Activated naive CD8-positive, alpha-beta T cell treated with anti-CD3 and anti-CD28 coated beads for 36 hours (primary cell): ENCODE measurements at regions not wholly inside any gene's neighbourhood (a gene's known extent, or its start where the extent isn't known, plus 50 kb on each side); places are given as distances from the start of the nearest gene placed in this dataset.
"Not testable (repeated sequence)": the region's sequence is repeated elsewhere in the genome, so short reads cannot be mapped to it uniquely, and the experiment has no call there.

ENCODE experiments used
- DNase-seq: peaks from one replicate; pipeline ENCODE4 v3.0.0; 2021
- H3K27ac Mint-ChIP-seq: one replicate; pipeline ENCODE4 v1.8.0; 2022; ENCODE audit warnings: mild to moderate bottlenecking, moderate library complexity, mixed read lengths
- H3K27me3 Mint-ChIP-seq: one replicate; pipeline ENCODE4 v1.8.0; 2022; ENCODE audit warnings: mild to moderate bottlenecking, mixed read lengths
- H3K36me3 Mint-ChIP-seq: one replicate; pipeline ENCODE4 v1.8.0; 2021; ENCODE audit warnings: mild to moderate bottlenecking, mixed read lengths
- H3K4me1 Mint-ChIP-seq: one replicate; pipeline ENCODE4 v1.8.0; 2021; ENCODE audit warnings: mixed read lengths
- H3K4me3 Mint-ChIP-seq: one replicate; pipeline ENCODE4 v1.8.0; 2022; ENCODE audit warnings: mild to moderate bottlenecking, moderate library complexity, mixed read lengths
- H3K9me3 Mint-ChIP-seq: one replicate; pipeline ENCODE4 v1.8.0; 2022; ENCODE audit warnings: mixed read lengths

- H3K4me3 Mint-ChIP-seq = no peak overlapping the region
- no peak overlapping the region for H3K27ac Mint-ChIP-seq
- H3K9me3 Mint-ChIP-seq = peaks cover 1% of the 10 kb centered on the region
- H3K27me3 Mint-ChIP-seq = no peaks in the 10 kb centered on the region
- H3K36me3 Mint-ChIP-seq = no peaks in the 10 kb centered on the region
- DNase-seq = no peak
- H3K4me1 Mint-ChIP-seq = no peaks in the 10 kb centered on the region
Observed at GRCh38 chr9:80678906-80679305, 1010.4 kb downstream of the TLE1 start.

GRCh38 chr9:80673496-80673895 is 1015.9 kb downstream of the TLE1 start:
- DNase-seq = no peak
- Mint-ChIP-seq H3K9me3 (peaks cover 3% of the 10 kb centered on the region), H3K27me3 (no peaks in the 10 kb centered on the region), H3K27ac (no peak overlapping the region), H3K4me3 (no peak overlapping the region), H3K36me3 (no peaks in the 10 kb centered on the region), H3K4me1 (no peaks in the 10 kb centered on the region)

GRCh38 chr9:80665479-80665878 is 1023.9 kb downstream of the TLE1 start:
- Mint-ChIP-seq H3K4me3 (no peak overlapping the region), H3K36me3 (no peaks in the 10 kb centered on the region), H3K4me1 (no peaks in the 10 kb centered on the region), H3K9me3 (peaks cover 12% of the 10 kb centered on the region), H3K27me3 (no peaks in the 10 kb centered on the region), H3K27ac (no peak overlapping the region)
- no peak for DNase-seq

- Mint-ChIP-seq H3K9me3 (peaks cover 12% of the 10 kb centered on the region), H3K36me3 (no peaks in the 10 kb centered on the region), H3K4me1 (no peaks in the 10 kb centered on the region), H3K27ac (no peak overlapping the region), H3K4me3 (no peak overlapping the region), H3K27me3 (no peaks in the 10 kb centered on the region)
- no peak for DNase-seq
Observed at GRCh38 chr9:80664327-80665210, 1024.8 kb downstream of the TLE1 start.

- not testable (repeated sequence) for H3K4me1 Mint-ChIP-seq
Observed at GRCh38 chr9:80659751-80660150, 1029.6 kb downstream of the TLE1 start.

GRCh38 chr9:80651044-80651443 is 1038.3 kb downstream of the TLE1 start:
- no peaks in the 10 kb centered on the region for H3K4me1 Mint-ChIP-seq
- no peaks in the 10 kb centered on the region for H3K27me3 Mint-ChIP-seq
- no peak overlapping the region for H3K27ac Mint-ChIP-seq
- DNase-seq = no peak
- peaks cover 6% of the 10 kb centered on the region for H3K9me3 Mint-ChIP-seq
- H3K36me3 Mint-ChIP-seq = no peaks in the 10 kb centered on the region
- H3K4me3 Mint-ChIP-seq = no peak overlapping the region

More at GRCh38 chr9:80659751-80660150, 1029.6 kb downstream of the TLE1 start:
- not testable (repeated sequence) for H3K27ac Mint-ChIP-seq, H3K4me3 Mint-ChIP-seq, H3K27me3 Mint-ChIP-seq, H3K9me3 Mint-ChIP-seq, H3K36me3 Mint-ChIP-seq, DNase-seq

GRCh38 chr9:80649496-80649895 is 1039.9 kb downstream of the TLE1 start:
- no peak for DNase-seq
- peaks cover 3% of the 10 kb centered on the region for H3K9me3 Mint-ChIP-seq
- H3K27ac Mint-ChIP-seq = no peak overlapping the region
- H3K27me3 Mint-ChIP-seq = no peaks in the 10 kb centered on the region
- no peaks in the 10 kb centered on the region for H3K36me3 Mint-ChIP-seq
- H3K4me3 Mint-ChIP-seq = no peak overlapping the region
- no peaks in the 10 kb centered on the region for H3K4me1 Mint-ChIP-seq

GRCh38 chr9:80649001-80649420 is 1040.3 kb downstream of the TLE1 start:
- Mint-ChIP-seq H3K9me3 (peaks cover 3% of the 10 kb centered on the region), H3K36me3 (no peaks in the 10 kb centered on the region), H3K4me1 (no peaks in the 10 kb centered on the region), H3K4me3 (no peak overlapping the region), H3K27me3 (no peaks in the 10 kb centered on the region), H3K27ac (no peak overlapping the region)
- no peak for DNase-seq

GRCh38 chr9:80648336-80648735 is 1041.0 kb downstream of the TLE1 start:
- Mint-ChIP-seq H3K27me3 (no peaks in the 10 kb centered on the region), H3K36me3 (no peaks in the 10 kb centered on the region), H3K27ac (no peak overlapping the region), H3K9me3 (peaks cover 3% of the 10 kb centered on the region), H3K4me3 (no peak overlapping the region), H3K4me1 (no peaks in the 10 kb centered on the region)
- no peak for DNase-seq

- H3K9me3 Mint-ChIP-seq = no peaks in the 10 kb centered on the region
- H3K27ac Mint-ChIP-seq = no peak overlapping the region
- H3K27me3 Mint-ChIP-seq = no peaks in the 10 kb centered on the region
- no peaks in the 10 kb centered on the region for H3K4me1 Mint-ChIP-seq
- H3K36me3 Mint-ChIP-seq = no peaks in the 10 kb centered on the region
- DNase-seq = no peak
- H3K4me3 Mint-ChIP-seq = no peak overlapping the region
Observed at GRCh38 chr9:80646211-80646610, 1043.1 kb downstream of the TLE1 start.

- DNase-seq = no peak
- H3K4me1 Mint-ChIP-seq = no peaks in the 10 kb centered on the region
- H3K9me3 Mint-ChIP-seq = no peaks in the 10 kb centered on the region
- H3K36me3 Mint-ChIP-seq = no peaks in the 10 kb centered on the region
- H3K27me3 Mint-ChIP-seq = no peaks in the 10 kb centered on the region
- H3K27ac Mint-ChIP-seq = no peak overlapping the region
- no peak overlapping the region for H3K4me3 Mint-ChIP-seq
Observed at GRCh38 chr9:80644044-80644443, 1045.3 kb downstream of the TLE1 start.

- Mint-ChIP-seq H3K27me3 (no peaks in the 10 kb centered on the region), H3K9me3 (peaks cover 15% of the 10 kb centered on the region), H3K4me1 (no peaks in the 10 kb centered on the region), H3K27ac (no peak overlapping the region), H3K4me3 (no peak overlapping the region), H3K36me3 (no peaks in the 10 kb centered on the region)
- DNase-seq = no peak
Observed at GRCh38 chr9:80635065-80635464, 1054.3 kb downstream of the TLE1 start.

- no peak overlapping the region for H3K4me3 Mint-ChIP-seq
- DNase-seq = no peak
- no peaks in the 10 kb centered on the region for H3K27me3 Mint-ChIP-seq
- no peak overlapping the region for H3K27ac Mint-ChIP-seq
- H3K4me1 Mint-ChIP-seq = no peaks in the 10 kb centered on the region
- H3K9me3 Mint-ChIP-seq = peaks cover 15% of the 10 kb centered on the region
- H3K36me3 Mint-ChIP-seq = no peaks in the 10 kb centered on the region
Observed at GRCh38 chr9:80632041-80632440, 1057.3 kb downstream of the TLE1 start.

GRCh38 chr9:80622508-80622907 is 1050.7 kb downstream of the TLE4 start:
- H3K4me3 Mint-ChIP-seq = no peak overlapping the region
- no peak for DNase-seq
- H3K36me3 Mint-ChIP-seq = no peaks in the 10 kb centered on the region
- H3K27ac Mint-ChIP-seq = no peak overlapping the region
- no peaks in the 10 kb centered on the region for H3K27me3 Mint-ChIP-seq
- no peaks in the 10 kb centered on the region for H3K4me1 Mint-ChIP-seq
- no peaks in the 10 kb centered on the region for H3K9me3 Mint-ChIP-seq

GRCh38 chr9:80619356-80619755 is 1047.6 kb downstream of the TLE4 start:
- H3K4me1 Mint-ChIP-seq = no peaks in the 10 kb centered on the region
- peaks cover 3% of the 10 kb centered on the region for H3K9me3 Mint-ChIP-seq
- no peaks in the 10 kb centered on the region for H3K27me3 Mint-ChIP-seq
- no peak overlapping the region for H3K27ac Mint-ChIP-seq
- no peak for DNase-seq
- no peak overlapping the region for H3K4me3 Mint-ChIP-seq
- no peaks in the 10 kb centered on the region for H3K36me3 Mint-ChIP-seq

- peaks cover 3% of the 10 kb centered on the region for H3K9me3 Mint-ChIP-seq
- no peak for DNase-seq
- H3K27ac Mint-ChIP-seq = no peak overlapping the region
- no peaks in the 10 kb centered on the region for H3K36me3 Mint-ChIP-seq
- H3K4me3 Mint-ChIP-seq = no peak overlapping the region
- no peaks in the 10 kb centered on the region for H3K27me3 Mint-ChIP-seq
- no peaks in the 10 kb centered on the region for H3K4me1 Mint-ChIP-seq
Observed at GRCh38 chr9:80615964-80616363, 1044.2 kb downstream of the TLE4 start.
